DMS79 (cell line): ENCODE measurements at regions not wholly inside any gene's neighbourhood (a gene's known extent, or its start where the extent isn't known, plus 50 kb on each side); places are given as distances from the start of the nearest gene placed in this dataset.
"Not testable (repeated sequence)": the region's sequence is repeated elsewhere in the genome, so short reads cannot be mapped to it uniquely, and the experiment has no call there.

Experiments
- DNase-seq: peaks from one replicate; lab custom pipeline; 2025; lab: John Stamatoyannopoulos, UW

- not testable (repeated sequence) for DNase-seq
These were observed 176.8 kb downstream of the CDC14C start for GRCh38 chr7:49100908-49101740.

- no peak for DNase-seq
These were observed 178.1 kb downstream of the CDC14C start for GRCh38 chr7:49102411-49102810.

- no peak for DNase-seq
These were observed 187.4 kb downstream of the CDC14C start for GRCh38 chr7:49111706-49112105.

GRCh38 chr7:49112222-49112621 is 187.9 kb downstream of the CDC14C start:
- no peak for DNase-seq

GRCh38 chr7:49112647-49113046 is 188.3 kb downstream of the CDC14C start:
- no peak for DNase-seq

- DNase-seq = no peak
These were observed 195.4 kb downstream of the CDC14C start for GRCh38 chr7:49119706-49120105.

- no peak for DNase-seq
These were observed 200.9 kb downstream of the CDC14C start for GRCh38 chr7:49125246-49125645.

GRCh38 chr7:49127359-49127913 is 203.1 kb downstream of the CDC14C start:
- no peak for DNase-seq

- DNase-seq = no peak
These were observed 213.6 kb downstream of the CDC14C start for GRCh38 chr7:49137978-49138377.

- no peak for DNase-seq
These were observed 226.1 kb downstream of the CDC14C start for GRCh38 chr7:49150486-49150885.

- DNase-seq = no peak
These were observed 226.8 kb downstream of the CDC14C start for GRCh38 chr7:49151146-49151545.

GRCh38 chr7:49158321-49158720 is 234.0 kb downstream of the CDC14C start:
- DNase-seq = no peak

GRCh38 chr7:49159536-49159935 is 235.2 kb downstream of the CDC14C start:
- no peak for DNase-seq

GRCh38 chr7:49166441-49166840 is 242.1 kb downstream of the CDC14C start:
- DNase-seq = no peak

GRCh38 chr7:49172639-49173038 is 248.3 kb downstream of the CDC14C start:
- no peak for DNase-seq

GRCh38 chr7:49174396-49174795 is 250.0 kb downstream of the CDC14C start:
- DNase-seq = no peak

GRCh38 chr7:49187543-49188268 is 263.4 kb downstream of the CDC14C start:
- DNase-seq = no peak

GRCh38 chr7:49228426-49229098 is 304.2 kb downstream of the CDC14C start:
- no peak for DNase-seq

GRCh38 chr7:49229246-49229645 is 304.9 kb downstream of the CDC14C start:
- no peak for DNase-seq

- DNase-seq = no peak
These were observed 319.2 kb downstream of the CDC14C start for GRCh38 chr7:49243521-49243920.

GRCh38 chr7:49244543-49244942 is 320.2 kb downstream of the CDC14C start:
- no peak for DNase-seq

- no peak for DNase-seq
These were observed 320.7 kb downstream of the CDC14C start for GRCh38 chr7:49245062-49245461.
